ENCODE measurements at regions not wholly inside any gene's neighbourhood (a gene's known extent, or its start where the extent isn't known, plus 50 kb on each side); places are given as distances from the start of the nearest gene placed in this dataset.

- no peak for TF ChIP-seq CTCF (IDR thresholded peaks at IDR 0.05)
- no peak for TF ChIP-seq POLR2A (IDR thresholded peaks at IDR 0.05)
Measured at GRCh38 chr1:82052563-82052962, 251.8 kb downstream of the ADGRL2 start.

Measured in uterus (tissue), 2 donors.